Stimulated activated naive CD8-positive, alpha-beta T cell treated with anti-CD3 and anti-CD28 coated beads, Interleukin-15, amount 100 ng/mL, for 72 hours (primary cell): ENCODE measurements at regions not wholly inside any gene's neighbourhood (a gene's known extent, or its start where the extent isn't known, plus 50 kb on each side); places are given as distances from the start of the nearest gene placed in this dataset.

Experiments used
- ATAC-seq: fragments of 150-1000 bp; cut with Tn5 transposase; 2 replicates; pipeline ENCODE4 v1.10.0; 2021; ENCODE audit warnings: mild to moderate bottlenecking, moderate library complexity
- DNase-seq, 2 donors: peaks; one replicate each; pipeline ENCODE4 v3.0.0; 2021 to 2022
- H3K27ac Mint-ChIP-seq, 2 donors: one replicate each; pipeline ENCODE4 v1.8.0; 2022; ENCODE audit warnings: mild to moderate bottlenecking in 2 of 2, mixed read lengths in 2 of 2, moderate library complexity in 2 of 2
- H3K27me3 Mint-ChIP-seq: one replicate; pipeline ENCODE4 v1.8.0; 2022; ENCODE audit warnings: mixed read lengths
- H3K4me1 Mint-ChIP-seq: one replicate; pipeline ENCODE4 v1.8.0; 2022; ENCODE audit warnings: mild to moderate bottlenecking, mixed read lengths
- H3K4me3 Mint-ChIP-seq, 2 donors: one replicate each; pipeline ENCODE4 v1.8.0; 2022; ENCODE audit warnings: mild to moderate bottlenecking in 2 of 2, mixed read lengths in 2 of 2, moderate library complexity in 1 of 2
- H3K9me3 Mint-ChIP-seq, 2 donors: one replicate each; pipeline ENCODE4 v1.8.0; 2022; ENCODE audit warnings: mixed read lengths in 2 of 2

DNA sequence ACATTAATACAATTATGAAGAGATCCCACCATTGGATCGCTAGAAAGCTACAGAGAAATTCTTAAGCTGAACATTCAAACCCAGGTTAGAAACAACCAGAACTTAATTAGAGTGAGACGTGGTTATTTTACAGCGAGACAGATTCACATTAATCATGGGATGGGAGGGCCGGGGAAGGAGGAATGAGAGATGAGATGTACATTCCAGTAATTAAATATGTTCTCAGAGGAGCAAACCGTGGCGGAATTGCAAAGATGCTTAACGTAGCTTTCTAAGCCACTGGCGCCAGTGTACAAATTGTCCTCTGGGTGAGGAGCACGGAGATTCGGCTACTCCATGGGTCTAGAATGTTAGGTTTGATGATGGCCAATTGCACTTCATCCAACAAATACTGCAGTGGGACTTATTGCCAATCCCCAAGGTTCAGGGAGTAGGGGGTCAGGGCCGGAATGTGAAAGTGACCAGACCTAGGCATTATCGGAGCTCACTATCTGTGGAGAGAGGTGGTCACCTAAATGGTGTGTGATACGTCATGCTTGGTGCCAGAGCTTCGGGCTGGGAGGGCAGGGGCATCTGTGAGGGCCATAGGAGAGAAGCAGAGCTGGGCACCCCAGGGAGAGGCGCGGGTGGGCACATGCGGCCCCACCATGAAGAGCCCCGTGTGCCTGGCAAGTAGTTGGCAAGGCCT, 114.7 kb downstream of the EDN3 start:
- Mint-ChIP-seq H3K4me1 (no peaks in the 10 kb centered on the region), H3K27ac (no peak overlapping the region), H3K9me3 (no peaks in the 10 kb centered on the region), H3K4me3 (no peak overlapping the region), H3K27me3 (peaks cover 33% of the 10 kb centered on the region)
- DNase-seq (no peak), ATAC-seq (no peak)

DNA sequence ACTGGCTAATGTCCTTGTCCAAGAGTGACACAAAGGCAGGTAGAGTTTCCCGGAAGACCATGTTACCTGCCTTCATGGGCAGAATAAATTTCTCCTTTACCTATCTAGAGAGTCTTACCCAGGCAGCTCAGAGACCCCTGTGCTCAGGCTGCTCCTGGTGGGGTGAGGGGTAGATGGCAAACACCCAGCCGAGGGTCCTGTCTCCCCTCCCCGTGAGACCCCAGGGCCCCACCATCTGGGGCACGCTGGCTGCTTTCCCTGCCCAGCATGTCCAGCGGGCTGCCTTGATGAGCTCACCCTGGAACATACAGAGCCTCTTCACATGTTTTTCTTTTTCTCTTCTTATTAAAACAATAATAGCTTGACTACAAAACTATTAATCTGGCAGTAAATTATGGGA, 116.5 kb downstream of the EDN3 start:
- Mint-ChIP-seq H3K27ac (no peak overlapping the region), H3K4me1 (no peaks in the 10 kb centered on the region), H3K9me3 (no peaks in the 10 kb centered on the region), H3K4me3 (no peak overlapping the region), H3K27me3 (peaks cover 33% of the 10 kb centered on the region)
- no peak for ATAC-seq
- DNase-seq, result no peak

- H3K4me3 Mint-ChIP-seq, result no peak overlapping the region
- no peak overlapping the region for H3K27ac Mint-ChIP-seq
- DNase-seq (no peak), ATAC-seq (no peak)
- H3K27me3 Mint-ChIP-seq, result peaks cover 33% of the 10 kb centered on the region
- H3K9me3 Mint-ChIP-seq, result no peaks in the 10 kb centered on the region
- no peaks in the 10 kb centered on the region for H3K4me1 Mint-ChIP-seq
Observed at GRCh38 chr20:59421089-59421488, 120.7 kb downstream of the EDN3 start.

GRCh38 chr20:59421920-59422637, 121.7 kb downstream of the EDN3 start:
- Mint-ChIP-seq H3K27ac (peak overlapping the region in 1 of 2 donors; percentile 44), H3K4me1 (no peaks in the 10 kb centered on the region), H3K4me3 (no peak overlapping the region), H3K9me3 (no peaks in the 10 kb centered on the region), H3K27me3 (peaks cover 28% of the 10 kb centered on the region)
- no peak for ATAC-seq
- no peak for DNase-seq

GRCh38 chr20:59422872-59423544, 122.6 kb downstream of the EDN3 start:
- H3K4me1 Mint-ChIP-seq, result no peaks in the 10 kb centered on the region
- peaks cover 19% of the 10 kb centered on the region for H3K27me3 Mint-ChIP-seq
- ATAC-seq (no peak), DNase-seq (no peak)
- peak overlapping the region; percentile 10 to 49 for H3K27ac Mint-ChIP-seq
- H3K9me3 Mint-ChIP-seq, result peaks cover 2 to 3% of the 10 kb centered on the region in 2 donors
- no peak overlapping the region for H3K4me3 Mint-ChIP-seq

DNA sequence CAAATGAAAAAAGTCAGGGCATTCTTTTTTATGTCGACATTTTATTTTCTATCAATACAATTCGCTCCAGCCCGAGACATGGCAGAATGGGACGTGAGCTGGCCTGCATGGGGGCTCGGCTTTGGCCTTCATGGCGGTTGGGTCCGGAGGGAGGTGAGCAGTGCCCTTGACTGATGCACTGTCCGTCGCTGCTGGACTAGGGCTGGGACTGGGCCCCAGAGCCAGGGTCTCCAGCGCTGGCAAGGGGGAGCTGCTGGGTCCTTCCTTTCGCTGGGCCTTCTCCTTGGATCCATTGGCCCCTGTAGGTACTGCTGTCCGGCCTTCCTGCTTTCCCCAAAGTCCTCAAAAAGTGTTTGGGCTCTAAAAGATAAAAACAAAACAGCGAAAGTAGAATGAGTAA, 124.6 kb downstream of the EDN3 start:
- Mint-ChIP-seq H3K9me3 (peaks cover 8% of the 10 kb centered on the region in 2 donors), H3K27ac (no peak overlapping the region), H3K27me3 (no peaks in the 10 kb centered on the region), H3K4me1 (peaks cover 15% of the 10 kb centered on the region), H3K4me3 (no peak overlapping the region)
- ATAC-seq, result no peak
- DNase-seq, result no peak

DNA sequence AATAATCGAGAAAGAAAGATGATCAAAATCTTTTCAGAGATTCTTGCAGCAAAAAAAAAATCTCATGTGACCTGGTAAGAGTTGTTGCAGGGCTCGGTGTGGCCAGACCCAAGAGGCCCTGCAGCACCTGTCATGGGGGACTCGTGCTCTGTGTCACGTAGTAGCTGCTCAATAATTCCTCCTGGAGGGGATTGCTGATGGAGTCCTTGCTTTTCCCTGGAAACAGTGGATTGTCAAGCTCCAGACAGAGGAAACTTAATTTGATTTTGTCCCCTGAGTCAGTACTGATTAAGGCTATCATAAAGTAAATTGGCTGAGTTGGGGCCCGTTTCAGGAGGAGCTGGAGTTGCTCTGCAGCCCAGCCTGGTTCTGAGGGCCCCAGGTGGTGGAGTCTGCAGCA, 125.2 kb downstream of the EDN3 start:
- H3K27me3 Mint-ChIP-seq, result no peaks in the 10 kb centered on the region
- H3K4me1 Mint-ChIP-seq, result peaks cover 15% of the 10 kb centered on the region
- peaks cover 8% of the 10 kb centered on the region in 2 donors for H3K9me3 Mint-ChIP-seq
- H3K4me3 Mint-ChIP-seq, result no peak overlapping the region
- ATAC-seq, result no peak
- H3K27ac Mint-ChIP-seq, result no peak overlapping the region
- DNase-seq, result no peak

DNA sequence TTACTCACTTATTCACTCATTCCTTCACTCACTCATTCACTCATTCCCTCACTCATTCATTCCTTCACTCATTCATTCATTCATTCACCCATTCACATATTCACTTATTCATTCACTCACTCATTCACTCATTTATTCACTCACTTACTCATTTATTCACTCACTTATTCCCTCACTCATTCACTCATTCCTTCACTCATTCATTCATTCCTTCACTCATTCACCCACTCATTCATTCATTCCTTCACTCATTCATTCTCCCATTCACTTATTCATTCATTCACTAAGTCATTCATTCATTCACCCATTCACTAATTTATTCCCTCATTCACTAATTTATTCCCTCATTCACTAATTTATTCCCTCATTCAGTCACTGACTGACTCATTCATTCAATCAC, 127.6 kb downstream of the EDN3 start:
- no peak overlapping the region for H3K27ac Mint-ChIP-seq
- peaks cover 5% of the 10 kb centered on the region for H3K27me3 Mint-ChIP-seq
- H3K9me3 Mint-ChIP-seq, result peaks cover 8% of the 10 kb centered on the region in 2 donors
- peaks cover 15% of the 10 kb centered on the region for H3K4me1 Mint-ChIP-seq
- ATAC-seq (no peak), DNase-seq (no peak)
- no peak overlapping the region for H3K4me3 Mint-ChIP-seq

DNA sequence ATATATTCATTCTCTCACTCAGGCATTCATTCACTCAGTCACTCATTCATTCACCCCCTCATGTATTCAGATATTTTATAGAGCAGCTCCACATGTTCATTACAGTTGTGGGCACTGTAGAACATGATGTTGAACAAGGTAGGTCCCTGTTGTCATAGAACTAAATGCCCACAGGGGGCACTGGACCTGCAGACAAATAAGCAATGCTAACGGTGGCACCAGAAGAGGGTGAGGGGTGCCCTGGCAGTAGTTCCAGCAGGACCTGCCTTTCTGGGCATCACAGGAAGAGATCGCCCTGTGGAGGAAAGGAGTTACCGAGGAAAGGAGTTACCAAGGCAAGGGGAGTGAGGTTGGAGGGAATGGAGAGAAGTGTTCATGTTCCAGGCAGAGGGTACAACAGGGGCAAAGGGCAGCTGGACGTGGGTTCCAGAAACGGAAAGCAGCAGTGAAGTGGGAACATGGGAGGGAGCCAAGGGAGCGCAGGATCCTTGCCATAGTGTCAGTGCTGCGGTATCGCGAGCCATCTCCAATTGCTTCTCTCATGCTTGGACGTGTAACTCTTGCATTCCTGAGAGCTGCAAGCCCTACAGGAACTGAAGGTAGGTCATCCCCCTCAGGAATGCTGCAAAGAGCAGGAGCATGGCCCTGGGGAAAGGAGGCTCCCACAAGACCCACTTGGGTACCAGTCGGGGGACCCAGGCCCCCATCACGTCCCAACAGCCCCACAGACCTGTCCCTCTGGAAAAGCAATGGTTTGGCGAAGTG, 128.2 kb downstream of the EDN3 start:
- ATAC-seq, result peak; percentile 42
- peaks cover 11% of the 10 kb centered on the region for H3K27me3 Mint-ChIP-seq
- H3K9me3 Mint-ChIP-seq, result peaks cover 8% of the 10 kb centered on the region in 2 donors
- peak overlapping the region; percentile 46 to 70 for H3K4me3 Mint-ChIP-seq
- peak overlapping the region in 1 of 2 donors; percentile 1 for H3K27ac Mint-ChIP-seq
- no peak for DNase-seq
- peaks cover 15% of the 10 kb centered on the region for H3K4me1 Mint-ChIP-seq

GRCh38 chr20:59429396-59429795, 129.0 kb downstream of the EDN3 start:
- H3K9me3 Mint-ChIP-seq, result peaks cover 8% of the 10 kb centered on the region in 2 donors
- peak overlapping the region; percentile 46 to 70 for H3K4me3 Mint-ChIP-seq
- H3K27me3 Mint-ChIP-seq, result peaks cover 13% of the 10 kb centered on the region
- no peak for ATAC-seq
- H3K27ac Mint-ChIP-seq, result peak overlapping the region; percentile 50 to 60
- DNase-seq, result no peak
- H3K4me1 Mint-ChIP-seq, result peaks cover 15% of the 10 kb centered on the region

GRCh38 chr20:59431014-59431413, 130.6 kb downstream of the EDN3 start:
- DNase-seq, result no peak
- no peak overlapping the region for H3K4me3 Mint-ChIP-seq
- peaks cover 13% of the 10 kb centered on the region for H3K27me3 Mint-ChIP-seq
- peaks cover 8% of the 10 kb centered on the region in 2 donors for H3K9me3 Mint-ChIP-seq
- no peak for ATAC-seq
- no peak overlapping the region for H3K27ac Mint-ChIP-seq
- peaks cover 15% of the 10 kb centered on the region for H3K4me1 Mint-ChIP-seq

DNA sequence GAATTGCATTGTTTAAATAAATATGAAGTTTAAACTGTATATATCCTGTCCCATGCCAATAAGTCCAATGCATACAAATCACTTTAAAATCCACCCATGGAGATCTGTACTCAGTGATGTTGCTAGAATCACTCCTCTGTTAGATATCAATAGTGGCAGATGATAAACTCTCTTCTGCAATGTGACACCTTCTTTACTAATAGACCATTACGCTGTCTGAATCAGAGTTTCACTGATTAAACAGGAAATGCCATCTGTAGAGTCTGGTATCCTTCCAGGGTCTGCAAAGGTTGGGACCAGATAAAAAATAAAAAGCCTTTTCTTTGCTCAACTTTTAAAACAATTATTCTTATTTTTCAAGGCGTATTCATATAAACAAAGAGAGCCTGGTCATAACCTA, 134.5 kb downstream of the EDN3 start:
- no peak overlapping the region for H3K4me3 Mint-ChIP-seq
- H3K27me3 Mint-ChIP-seq, result peaks cover 13% of the 10 kb centered on the region
- H3K4me1 Mint-ChIP-seq, result no peaks in the 10 kb centered on the region
- ATAC-seq (no peak), DNase-seq (no peak)
- H3K27ac Mint-ChIP-seq, result no peak overlapping the region
- H3K9me3 Mint-ChIP-seq, result no peaks in the 10 kb centered on the region

GRCh38 chr20:59435518-59435917, 135.1 kb downstream of the EDN3 start:
- no peaks in the 10 kb centered on the region for H3K9me3 Mint-ChIP-seq
- DNase-seq, result no peak
- H3K27me3 Mint-ChIP-seq, result peaks cover 13% of the 10 kb centered on the region
- no peak overlapping the region for H3K27ac Mint-ChIP-seq
- H3K4me3 Mint-ChIP-seq, result no peak overlapping the region
- no peaks in the 10 kb centered on the region for H3K4me1 Mint-ChIP-seq
- ATAC-seq, result no peak

DNA sequence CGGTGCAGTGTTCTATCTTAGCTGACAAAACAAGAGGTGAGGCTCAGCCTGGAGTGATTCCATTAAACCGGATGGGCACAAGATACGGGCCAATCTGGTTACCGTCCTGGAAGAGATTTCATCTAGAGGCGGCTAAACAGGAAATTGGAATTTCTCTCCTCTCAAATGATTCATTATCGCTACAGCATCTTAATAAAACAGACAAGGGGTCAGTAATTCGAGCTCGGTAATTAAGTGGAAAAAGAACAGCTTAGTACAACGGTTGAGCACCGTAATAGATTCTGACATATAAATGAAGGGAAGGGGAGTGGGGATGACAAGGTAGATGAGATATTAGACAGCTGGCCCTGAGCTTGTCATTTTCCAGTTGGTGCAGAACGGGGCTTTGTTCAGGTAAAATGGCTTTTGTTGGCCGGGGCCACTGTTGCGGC, 137.2 kb downstream of the EDN3 start:
- DNase-seq (no peak), ATAC-seq (no peak)
- Mint-ChIP-seq H3K4me1 (peaks cover 6% of the 10 kb centered on the region), H3K9me3 (no peaks in the 10 kb centered on the region), H3K27me3 (peaks cover 26% of the 10 kb centered on the region), H3K27ac (no peak overlapping the region), H3K4me3 (no peak overlapping the region)

GRCh38 chr20:59438201-59438600, 137.8 kb downstream of the EDN3 start:
- DNase-seq (no peak), ATAC-seq (no peak)
- Mint-ChIP-seq H3K4me1 (peaks cover 7% of the 10 kb centered on the region), H3K9me3 (no peaks in the 10 kb centered on the region), H3K27ac (no peak overlapping the region), H3K4me3 (no peak overlapping the region), H3K27me3 (peaks cover 26% of the 10 kb centered on the region)
